Duodenal mucosa (tissue), 2 donors: ENCODE measurements at regions not wholly inside any gene's neighbourhood (a gene's known extent, or its start where the extent isn't known, plus 50 kb on each side); places are given as distances from the start of the nearest gene placed in this dataset.

Source experiments
- H3K27ac ChIP-seq: one replicate; pipeline ENCODE4 v1.7.0; 2013; ENCODE audit warnings: low read depth, low read length
- H3K27me3 ChIP-seq, 2 donors: one replicate each; pipeline ENCODE4 v1.7.0; 2013; ENCODE audit warnings: low read length in 2 of 2, control low read depth in 1 of 2; ENCODE audit not compliant: insufficient read depth in 2 of 2, control insufficient read depth in 1 of 2
- H3K36me3 ChIP-seq, 2 donors: one replicate each; pipeline ENCODE4 v1.7.0; 2013; ENCODE audit warnings: low read length in 2 of 2, control low read depth in 1 of 2; ENCODE audit not compliant: insufficient read depth in 2 of 2, control insufficient read depth in 1 of 2
- H3K4me1 ChIP-seq, 2 donors: one replicate each; pipeline ENCODE4 v1.7.0; 2013; ENCODE audit warnings: low read length in 2 of 2, control low read depth in 1 of 2; ENCODE audit not compliant: insufficient read depth in 2 of 2, control insufficient read depth in 1 of 2
- H3K4me3 ChIP-seq, 2 donors: one replicate each; pipeline ENCODE4 v1.7.0; 2013; ENCODE audit warnings: low read length in 2 of 2, low read depth in 1 of 2
- H3K9ac ChIP-seq, 2 donors: one replicate each; pipeline ENCODE4 v1.7.0; 2013; ENCODE audit warnings: low read length in 2 of 2, low read depth in 1 of 2
- H3K9me3 ChIP-seq, 2 donors: one replicate each; pipeline ENCODE4 v1.7.0; 2013; ENCODE audit warnings: low read length in 2 of 2, control low read depth in 1 of 2; ENCODE audit not compliant: control insufficient read depth in 1 of 2

DNA sequence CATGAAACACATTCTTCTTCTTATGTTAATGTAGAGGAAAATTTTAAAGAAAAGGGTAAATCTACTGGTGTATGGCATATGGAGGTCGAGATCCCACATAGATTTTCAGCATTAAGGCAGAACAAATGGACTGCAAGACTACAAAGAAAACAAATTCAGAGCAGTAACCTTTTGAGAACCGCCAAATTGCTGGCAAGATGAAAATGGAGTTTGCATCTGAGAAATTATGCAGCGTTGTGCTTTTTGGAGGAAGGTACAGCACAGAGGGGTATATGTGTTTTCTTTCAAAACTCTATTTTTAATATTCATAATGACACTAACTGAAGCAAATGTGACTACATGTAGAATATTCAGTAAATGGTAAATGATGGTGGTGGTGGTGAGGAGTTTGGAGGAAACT is 59.0 kb upstream of the PARD3B start:
- Histone ChIP-seq H3K9ac (no peak overlapping the region), H3K27ac (no peak overlapping the region), H3K9me3 (no peaks in the 10 kb centered on the region), H3K4me3 (no peak overlapping the region), H3K27me3 (no peaks in the 10 kb centered on the region), H3K36me3 (no peaks in the 10 kb centered on the region), H3K4me1 (peaks cover 0 to 10% of the 10 kb centered on the region in 2 donors)

DNA sequence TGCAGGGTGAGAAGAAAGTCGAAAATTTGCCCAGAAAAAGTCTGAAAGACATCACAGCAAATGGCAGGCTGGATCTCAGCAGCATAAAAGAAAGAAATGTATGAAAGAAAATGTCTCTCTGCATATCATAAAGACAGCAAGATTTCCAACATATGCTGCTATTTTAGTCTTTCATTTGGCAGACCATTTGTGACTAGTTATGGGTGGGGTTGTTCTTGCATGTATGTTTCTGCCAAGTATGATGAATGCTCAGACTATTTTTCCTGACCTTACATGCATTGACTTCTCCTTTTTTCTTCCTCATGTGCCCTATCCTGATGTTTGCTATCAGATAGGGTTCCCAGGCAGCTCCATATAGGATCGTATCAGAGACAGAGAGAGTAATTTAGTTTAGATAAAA is 58.5 kb upstream of the PARD3B start:
- Histone ChIP-seq H3K36me3 (no peaks in the 10 kb centered on the region), H3K27ac (no peak overlapping the region), H3K9me3 (no peaks in the 10 kb centered on the region), H3K4me3 (no peak overlapping the region), H3K27me3 (no peaks in the 10 kb centered on the region), H3K4me1 (peaks cover 0 to 10% of the 10 kb centered on the region in 2 donors), H3K9ac (no peak overlapping the region)

DNA sequence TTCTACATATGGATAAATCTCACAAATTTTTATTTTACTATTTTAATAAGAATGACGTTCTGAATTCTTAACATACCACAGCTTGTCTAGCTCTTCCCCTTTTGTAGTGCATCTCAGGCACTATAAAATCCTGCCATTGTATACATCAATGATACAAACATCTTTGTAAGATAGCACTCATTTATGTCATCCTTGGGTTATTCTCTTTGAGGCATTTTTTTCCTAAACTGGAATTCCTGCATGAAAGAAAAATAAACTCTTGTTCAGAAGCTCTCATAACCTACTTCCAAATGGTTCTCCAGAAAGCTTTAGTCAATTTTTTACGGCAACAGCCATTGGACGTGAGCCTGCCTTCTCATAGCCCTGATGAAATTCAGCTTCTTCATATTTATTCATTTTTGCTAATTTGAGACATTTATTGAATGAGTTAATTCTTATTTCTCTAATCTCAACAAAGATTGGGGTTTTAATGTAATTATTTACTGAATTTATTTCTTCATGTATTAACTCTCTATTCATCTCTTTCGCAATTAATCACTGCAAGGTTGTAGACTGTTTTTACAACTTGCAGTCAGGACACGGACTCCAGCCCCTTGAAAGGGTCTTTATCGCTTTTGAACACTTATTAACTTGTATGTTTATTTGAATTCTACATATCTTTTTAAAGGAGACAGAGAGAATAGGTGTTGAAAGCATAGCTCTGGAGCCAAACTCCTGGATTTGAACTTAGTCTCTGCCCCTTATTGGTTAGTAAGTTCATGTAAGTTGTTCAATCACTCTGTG is 57.6 kb upstream of the PARD3B start:
- H3K9ac ChIP-seq = no peak overlapping the region
- no peaks in the 10 kb centered on the region for H3K36me3 ChIP-seq
- no peaks in the 10 kb centered on the region for H3K9me3 ChIP-seq
- H3K27me3 ChIP-seq = no peaks in the 10 kb centered on the region
- H3K27ac ChIP-seq = no peak overlapping the region
- H3K4me1 ChIP-seq = peaks cover 0 to 10% of the 10 kb centered on the region in 2 donors
- no peak overlapping the region for H3K4me3 ChIP-seq

DNA sequence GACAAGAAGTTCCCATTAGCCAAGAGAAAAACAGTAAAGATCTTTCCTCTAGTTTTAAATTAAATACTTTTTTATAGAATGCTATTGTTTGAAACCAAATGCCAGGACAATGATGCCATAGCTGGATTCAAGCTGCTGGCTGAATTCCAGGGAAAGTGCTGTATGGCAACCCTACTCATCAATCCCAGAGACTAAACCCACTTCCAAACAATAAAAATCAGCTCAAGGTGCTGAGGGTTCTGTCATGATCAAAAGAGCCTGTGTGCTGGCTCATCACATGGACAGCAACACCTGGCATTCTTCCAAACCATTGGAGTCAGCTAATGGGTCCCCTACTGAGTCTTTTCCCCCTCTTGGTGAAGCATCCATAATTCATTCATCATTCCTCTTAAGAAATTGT is 53.7 kb upstream of the PARD3B start:
- Histone ChIP-seq H3K27me3 (no peaks in the 10 kb centered on the region), H3K4me1 (peaks cover 0 to 10% of the 10 kb centered on the region in 2 donors), H3K9me3 (no peaks in the 10 kb centered on the region), H3K27ac (no peak overlapping the region), H3K9ac (no peak overlapping the region), H3K4me3 (no peak overlapping the region), H3K36me3 (no peaks in the 10 kb centered on the region)

DNA sequence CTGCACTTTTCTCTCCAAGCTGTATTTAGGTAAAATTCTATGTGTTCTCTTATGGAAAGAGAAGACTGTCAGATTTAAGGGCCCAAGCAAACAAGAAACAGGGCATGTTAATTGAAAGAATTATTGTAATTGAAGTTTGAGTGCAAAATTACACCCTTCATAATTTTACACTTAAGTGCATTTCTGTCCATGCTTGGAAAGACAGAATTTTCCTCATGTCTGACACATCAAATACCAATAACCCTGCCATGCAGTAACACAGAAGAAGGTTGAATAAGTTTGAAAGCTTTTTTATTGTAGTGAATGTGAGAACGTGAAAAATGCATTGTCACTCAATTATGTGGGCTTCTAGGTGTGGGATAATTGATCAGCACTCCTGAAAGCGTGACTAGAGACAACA is 52.9 kb upstream of the PARD3B start:
- Histone ChIP-seq H3K9ac (no peak overlapping the region), H3K4me3 (no peak overlapping the region), H3K4me1 (peaks cover 0 to 4% of the 10 kb centered on the region in 2 donors), H3K36me3 (no peaks in the 10 kb centered on the region), H3K9me3 (no peaks in the 10 kb centered on the region), H3K27ac (no peak overlapping the region), H3K27me3 (no peaks in the 10 kb centered on the region)

DNA sequence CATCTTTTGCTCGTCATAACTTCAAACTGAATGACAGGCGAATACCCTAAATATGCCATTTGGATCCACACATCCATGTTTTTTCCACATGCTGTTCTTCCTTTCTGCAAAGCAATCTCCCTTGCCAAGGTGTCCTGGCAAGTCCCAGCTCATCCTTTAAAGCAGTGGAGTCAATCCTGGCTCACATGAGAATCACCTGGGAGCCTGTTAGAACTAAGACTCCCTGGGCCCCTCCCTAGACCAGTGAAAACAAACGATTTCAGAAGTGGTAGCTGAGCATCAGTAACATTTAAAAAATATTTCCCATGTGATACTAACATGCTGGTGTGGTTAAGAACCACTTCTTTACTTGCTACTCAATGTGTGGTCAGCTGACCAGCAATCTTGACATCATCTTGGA is 50.6 kb upstream of the PARD3B start:
- Histone ChIP-seq H3K4me3 (no peak overlapping the region), H3K27ac (no peak overlapping the region), H3K36me3 (no peaks in the 10 kb centered on the region), H3K9ac (no peak overlapping the region), H3K4me1 (no peaks in the 10 kb centered on the region), H3K27me3 (no peaks in the 10 kb centered on the region), H3K9me3 (no peaks in the 10 kb centered on the region)

DNA sequence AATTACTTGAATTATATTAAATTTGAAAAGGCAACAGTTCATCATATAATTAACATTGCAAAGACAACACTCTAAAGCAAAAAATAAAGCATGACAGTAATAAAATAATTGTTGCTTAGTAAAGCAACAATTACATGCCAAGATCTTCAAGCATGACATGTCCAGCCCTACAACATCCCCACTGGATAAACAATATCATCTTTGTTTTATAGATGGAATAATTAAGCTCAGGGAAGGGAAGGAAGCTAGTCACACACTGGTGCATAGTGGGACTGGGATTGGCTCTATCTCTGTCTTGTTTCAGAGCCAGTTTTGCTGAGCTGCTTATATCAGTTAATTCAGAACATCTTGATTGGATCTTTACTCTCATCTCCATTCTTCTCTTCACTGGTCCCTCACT is 49.9 kb upstream of the PARD3B start:
- Histone ChIP-seq H3K27me3 (no peaks in the 10 kb centered on the region), H3K36me3 (no peaks in the 10 kb centered on the region), H3K4me1 (no peaks in the 10 kb centered on the region), H3K9ac (no peak overlapping the region), H3K9me3 (no peaks in the 10 kb centered on the region), H3K4me3 (no peak overlapping the region), H3K27ac (no peak overlapping the region)
